Activated T-cell treated with anti-CD3 and anti-CD28 coated beads, Interleukin-2, amount 50 U/mL, for 24 hours (primary cell): ENCODE measurements at regions not wholly inside any gene's neighbourhood (a gene's known extent, or its start where the extent isn't known, plus 50 kb on each side); places are given as distances from the start of the nearest gene placed in this dataset.

Source experiments
- DNase-seq: peaks from one replicate; pipeline ENCODE4 v3.0.0-alpha.2; 2020
- H3K27ac Mint-ChIP-seq: 2 replicates; pipeline ENCODE4 v1.8.0; 2020; ENCODE audit warnings: mild to moderate bottlenecking, mixed read lengths
- H3K27me3 Mint-ChIP-seq: 2 replicates; pipeline ENCODE4 v1.8.0; 2020; ENCODE audit warnings: mixed read lengths
- H3K36me3 Mint-ChIP-seq: 2 replicates; pipeline ENCODE4 v1.8.0; 2020; ENCODE audit warnings: low read depth, mixed read lengths
- H3K4me1 Mint-ChIP-seq: 2 replicates; pipeline ENCODE4 v1.8.0; 2020; ENCODE audit warnings: low read depth, mixed read lengths
- H3K4me3 Mint-ChIP-seq: 2 replicates; pipeline ENCODE4 v1.8.0; 2020; ENCODE audit warnings: mild to moderate bottlenecking, moderate library complexity, mixed read lengths
- H3K9me3 Mint-ChIP-seq: 2 replicates; pipeline ENCODE4 v1.8.0; 2020; ENCODE audit warnings: mixed read lengths

GRCh38 chr10:91140995-91141549, 79.4 kb upstream of the PCGF5 start:
- Mint-ChIP-seq H3K27ac (no peak overlapping the region), H3K4me1 (peaks cover 13% of the 10 kb centered on the region), H3K4me3 (no peak overlapping the region), H3K36me3 (no peaks in the 10 kb centered on the region), H3K27me3 (peaks cover 14% of the 10 kb centered on the region), H3K9me3 (no peaks in the 10 kb centered on the region)
- DNase-seq: no peak

GRCh38 chr10:91144961-91145360, 75.5 kb upstream of the PCGF5 start:
- DNase-seq: no peak
- Mint-ChIP-seq H3K36me3 (no peaks in the 10 kb centered on the region), H3K9me3 (no peaks in the 10 kb centered on the region), H3K27ac (no peak overlapping the region), H3K4me1 (peaks cover 13% of the 10 kb centered on the region), H3K4me3 (no peak overlapping the region), H3K27me3 (peaks cover 28% of the 10 kb centered on the region)

GRCh38 chr10:91146146-91146545, 74.3 kb upstream of the PCGF5 start:
- H3K27ac Mint-ChIP-seq: no peak overlapping the region

GRCh38 chr10:91149550-91149949, 70.9 kb upstream of the PCGF5 start:
- Mint-ChIP-seq H3K4me3 (no peak overlapping the region), H3K36me3 (no peaks in the 10 kb centered on the region), H3K27ac (no peak overlapping the region), H3K9me3 (no peaks in the 10 kb centered on the region), H3K27me3 (peaks cover 18% of the 10 kb centered on the region), H3K4me1 (no peaks in the 10 kb centered on the region)
- DNase-seq: no peak

More at GRCh38 chr10:91146146-91146545, 74.3 kb upstream of the PCGF5 start:
- Mint-ChIP-seq H3K27me3 (peaks cover 28% of the 10 kb centered on the region), H3K9me3 (no peaks in the 10 kb centered on the region), H3K4me3 (no peak overlapping the region), H3K36me3 (no peaks in the 10 kb centered on the region), H3K4me1 (peaks cover 9% of the 10 kb centered on the region)
- no peak for DNase-seq

GRCh38 chr10:91150631-91151030, 69.8 kb upstream of the PCGF5 start:
- no peaks in the 10 kb centered on the region for H3K9me3 Mint-ChIP-seq

GRCh38 chr10:91153508-91153907, 67.0 kb upstream of the PCGF5 start:
- Mint-ChIP-seq H3K27ac (no peak overlapping the region), H3K4me1 (peaks cover 5% of the 10 kb centered on the region), H3K9me3 (no peaks in the 10 kb centered on the region), H3K36me3 (no peaks in the 10 kb centered on the region), H3K4me3 (no peak overlapping the region), H3K27me3 (no peaks in the 10 kb centered on the region)
- no peak for DNase-seq

More at GRCh38 chr10:91150631-91151030, 69.8 kb upstream of the PCGF5 start:
- Mint-ChIP-seq H3K36me3 (no peaks in the 10 kb centered on the region), H3K27me3 (peaks cover 15% of the 10 kb centered on the region), H3K27ac (no peak overlapping the region), H3K4me1 (peaks cover 5% of the 10 kb centered on the region), H3K4me3 (no peak overlapping the region)
- DNase-seq: no peak

GRCh38 chr10:91154842-91155241, 65.6 kb upstream of the PCGF5 start:
- Mint-ChIP-seq H3K9me3 (no peaks in the 10 kb centered on the region), H3K36me3 (no peaks in the 10 kb centered on the region), H3K4me1 (peaks cover 8% of the 10 kb centered on the region), H3K27me3 (no peaks in the 10 kb centered on the region), H3K4me3 (no peak overlapping the region), H3K27ac (no peak overlapping the region)
- no peak for DNase-seq

- Mint-ChIP-seq H3K27me3 (no peaks in the 10 kb centered on the region), H3K27ac (no peak overlapping the region), H3K4me1 (peaks cover 10% of the 10 kb centered on the region), H3K9me3 (no peaks in the 10 kb centered on the region), H3K36me3 (no peaks in the 10 kb centered on the region), H3K4me3 (no peak overlapping the region)
- DNase-seq: no peak
Measured at GRCh38 chr10:91156196-91156595, 64.3 kb upstream of the PCGF5 start.

GRCh38 chr10:91159254-91159783, 61.1 kb upstream of the PCGF5 start:
- H3K36me3 Mint-ChIP-seq: peaks cover 6% of the 10 kb centered on the region
- H3K27me3 Mint-ChIP-seq: no peaks in the 10 kb centered on the region
- H3K4me1 Mint-ChIP-seq: peaks cover 24% of the 10 kb centered on the region
- H3K4me3 Mint-ChIP-seq: no peak overlapping the region
- no peak for DNase-seq
- H3K9me3 Mint-ChIP-seq: no peaks in the 10 kb centered on the region
- H3K27ac Mint-ChIP-seq: no peak overlapping the region

GRCh38 chr10:91162050-91162494, 58.4 kb upstream of the PCGF5 start:
- H3K4me3 Mint-ChIP-seq: peak overlapping the region; percentile 79
- no peaks in the 10 kb centered on the region for H3K9me3 Mint-ChIP-seq
- peaks cover 42% of the 10 kb centered on the region for H3K4me1 Mint-ChIP-seq
- peak overlapping the region; percentile 91 for H3K27ac Mint-ChIP-seq
- no peak for DNase-seq
- H3K27me3 Mint-ChIP-seq: no peaks in the 10 kb centered on the region
- H3K36me3 Mint-ChIP-seq: peaks cover 6% of the 10 kb centered on the region

- peaks cover 12% of the 10 kb centered on the region for H3K36me3 Mint-ChIP-seq
- H3K9me3 Mint-ChIP-seq: peaks cover 2% of the 10 kb centered on the region
- peaks cover 48% of the 10 kb centered on the region for H3K4me1 Mint-ChIP-seq
- DNase-seq: peak; percentile 81
- H3K27ac Mint-ChIP-seq: peak overlapping the region; percentile 91
- peak overlapping the region; percentile 79 for H3K4me3 Mint-ChIP-seq
- H3K27me3 Mint-ChIP-seq: no peaks in the 10 kb centered on the region
Measured at GRCh38 chr10:91162495-91163268, 57.8 kb upstream of the PCGF5 start.

GRCh38 chr10:91163269-91163868, 57.1 kb upstream of the PCGF5 start:
- H3K4me1 Mint-ChIP-seq: peaks cover 55% of the 10 kb centered on the region
- H3K27ac Mint-ChIP-seq: peak overlapping the region; percentile 96

GRCh38 chr10:91163869-91164474, 56.5 kb upstream of the PCGF5 start:
- Mint-ChIP-seq H3K4me1 (peaks cover 53% of the 10 kb centered on the region), H3K36me3 (peaks cover 22% of the 10 kb centered on the region), H3K27ac (peak overlapping the region; percentile 96), H3K4me3 (peak overlapping the region; percentile 87), H3K27me3 (no peaks in the 10 kb centered on the region), H3K9me3 (peaks cover 10% of the 10 kb centered on the region)
- peak; percentile 77 for DNase-seq

More at GRCh38 chr10:91163269-91163868, 57.1 kb upstream of the PCGF5 start:
- peak; percentile 84 for DNase-seq
- peaks cover 19% of the 10 kb centered on the region for H3K36me3 Mint-ChIP-seq
- peaks cover 8% of the 10 kb centered on the region for H3K9me3 Mint-ChIP-seq
- no peaks in the 10 kb centered on the region for H3K27me3 Mint-ChIP-seq
- peak overlapping the region; percentile 87 for H3K4me3 Mint-ChIP-seq

GRCh38 chr10:91164520-91165065, 55.9 kb upstream of the PCGF5 start:
- DNase-seq: no peak
- Mint-ChIP-seq H3K36me3 (peaks cover 26% of the 10 kb centered on the region), H3K9me3 (peaks cover 12% of the 10 kb centered on the region), H3K27me3 (no peaks in the 10 kb centered on the region), H3K27ac (peak overlapping the region; percentile 96), H3K4me3 (peak overlapping the region; percentile 87), H3K4me1 (peaks cover 56% of the 10 kb centered on the region)
